Right lobe of liver (tissue), 4 donors: ENCODE measurements at regions not wholly inside any gene's neighbourhood (a gene's known extent, or its start where the extent isn't known, plus 50 kb on each side); places are given as distances from the start of the nearest gene placed in this dataset.

Experiments
- POLR2A ChIP-seq: fragments of 450-650 bp; IDR thresholded peaks from one replicate; pipeline ENCODE4 v1.6.1; 2017; ENCODE audit warnings: antibody characterized with exemption, mild to moderate bottlenecking
- TF ChIP-seq, protein P1 (sequence below), 4 donors: fragments of 200-600 bp in 3 of 4; fragments of 450-650 bp in 1 of 4; IDR thresholded peaks; one replicate each; pipeline versions ENCODE4 v1.5.1 to v1.8.0; 2016 to 2022; ENCODE audit warnings: antibody characterized with exemption in 4 of 4, mild to moderate bottlenecking in 2 of 4
- donor health status: DM: no; HTN: no; CAD: no.
- donor health status: DM: no; HTN: no; CAD: no.
- donor health status: DM: no; HTN: yes; CAD: no.

DNA sequence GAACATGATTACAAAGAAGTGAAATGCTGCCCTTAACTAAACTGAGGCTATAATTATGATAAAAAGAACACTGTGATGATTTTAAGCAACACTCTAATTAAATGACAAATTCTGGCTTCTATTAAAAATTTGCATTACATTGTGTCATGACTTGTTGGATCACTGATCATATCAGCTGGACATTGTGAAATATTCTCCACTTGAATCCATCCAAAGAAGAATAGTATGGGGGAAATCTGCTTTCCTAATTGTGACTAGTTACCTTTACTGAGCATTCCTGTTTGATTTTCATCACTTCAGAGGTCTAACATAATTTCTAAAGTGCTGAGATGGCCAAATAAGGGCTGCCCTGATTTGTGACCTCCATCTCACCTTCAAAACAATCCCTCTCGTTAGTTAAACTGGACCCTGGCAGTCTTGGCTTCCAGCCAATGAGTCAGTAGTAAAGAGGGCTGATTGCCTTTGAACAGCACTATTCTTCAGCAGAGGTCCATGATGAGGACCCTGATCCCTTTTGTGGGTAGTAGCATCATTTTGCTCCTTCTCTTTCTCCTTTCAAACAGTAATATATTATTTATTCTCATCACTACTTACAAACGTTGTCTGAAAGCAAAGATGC, 53.5 kb upstream of the LEKR1 start:
- TF ChIP-seq, protein P1, sequence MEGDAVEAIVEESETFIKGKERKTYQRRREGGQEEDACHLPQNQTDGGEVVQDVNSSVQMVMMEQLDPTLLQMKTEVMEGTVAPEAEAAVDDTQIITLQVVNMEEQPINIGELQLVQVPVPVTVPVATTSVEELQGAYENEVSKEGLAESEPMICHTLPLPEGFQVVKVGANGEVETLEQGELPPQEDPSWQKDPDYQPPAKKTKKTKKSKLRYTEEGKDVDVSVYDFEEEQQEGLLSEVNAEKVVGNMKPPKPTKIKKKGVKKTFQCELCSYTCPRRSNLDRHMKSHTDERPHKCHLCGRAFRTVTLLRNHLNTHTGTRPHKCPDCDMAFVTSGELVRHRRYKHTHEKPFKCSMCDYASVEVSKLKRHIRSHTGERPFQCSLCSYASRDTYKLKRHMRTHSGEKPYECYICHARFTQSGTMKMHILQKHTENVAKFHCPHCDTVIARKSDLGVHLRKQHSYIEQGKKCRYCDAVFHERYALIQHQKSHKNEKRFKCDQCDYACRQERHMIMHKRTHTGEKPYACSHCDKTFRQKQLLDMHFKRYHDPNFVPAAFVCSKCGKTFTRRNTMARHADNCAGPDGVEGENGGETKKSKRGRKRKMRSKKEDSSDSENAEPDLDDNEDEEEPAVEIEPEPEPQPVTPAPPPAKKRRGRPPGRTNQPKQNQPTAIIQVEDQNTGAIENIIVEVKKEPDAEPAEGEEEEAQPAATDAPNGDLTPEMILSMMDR (IDR thresholded peaks at IDR 0.05): no peak
- no peak for TF ChIP-seq POLR2A
